CD14-positive monocyte (primary cell): ENCODE measurements at regions not wholly inside any gene's neighbourhood (a gene's known extent, or its start where the extent isn't known, plus 50 kb on each side); places are given as distances from the start of the nearest gene placed in this dataset.

Experiments used
- DNase-seq, 3 donors: peaks; one replicate each; pipeline ENCODE4 v3.0.0-alpha.2; 2011 to 2022
- H2AFZ ChIP-seq: 2 replicates; pipeline ENCODE4 v1.6.0; 2012; ENCODE audit warnings: mild to moderate bottlenecking, low read depth, low read length, inconsistent platforms; ENCODE audit not compliant: insufficient read depth, poor library complexity, severe bottlenecking
- H3K27ac ChIP-seq, 2 donors: 1 replicate in 1 of 2; 2 replicates in 1 of 2; pipeline ENCODE4 v1.5.1; 2012 to 2013; ENCODE audit warnings: low read length in 2 of 2, control low read depth in 1 of 2, inconsistent platforms in 1 of 2, low read depth in 1 of 2, mild to moderate bottlenecking in 1 of 2
- H3K27me3 ChIP-seq, 2 donors: one replicate each; pipeline versions ENCODE4 v1.6.0 to v1.6.1; 2011 to 2013; ENCODE audit warnings: low read length in 2 of 2; ENCODE audit not compliant: control insufficient read depth in 2 of 2, insufficient read depth in 2 of 2
- H3K36me3 ChIP-seq, 2 donors: replicated peaks in 1 of 2; 1 replicate in 1 of 2; 2 replicates in 1 of 2; pipeline versions ENCODE4 v1.5.1 to v1.6.1; 2012 to 2013; ENCODE audit warnings: low read length in 2 of 2, control low read depth in 1 of 2, inconsistent platforms in 1 of 2, mild to moderate bottlenecking in 1 of 2; ENCODE audit not compliant: insufficient read depth in 2 of 2, control insufficient read depth in 1 of 2
- H3K4me1 ChIP-seq, 2 donors: 1 replicate in 1 of 2; 2 replicates in 1 of 2; pipeline versions ENCODE4 v1.5.1 to v1.6.1; 2012 to 2013; ENCODE audit warnings: low read length in 2 of 2, control low read depth in 1 of 2, inconsistent platforms in 1 of 2, mild to moderate bottlenecking in 1 of 2, moderate library complexity in 1 of 2; ENCODE audit not compliant: insufficient read depth in 2 of 2, control insufficient read depth in 1 of 2
- H3K4me2 ChIP-seq: replicated peaks from 2 replicates; pipeline ENCODE3; 2012; ENCODE audit warnings: low read length, moderate library complexity, mild to moderate bottlenecking; ENCODE audit not compliant: poor library complexity, severe bottlenecking; ENCODE audit errors: extremely low read depth
- H3K4me3 ChIP-seq, 3 experiments: fragments of 200-600 bp in 1 of 3; sonication (generic) in 1 of 3; replicated peaks in 1 of 3; 1 replicate in 2 of 3; 2 replicates in 1 of 3; pipeline ENCODE4 v1.5.1; 2011 to 2013; ENCODE audit warnings: low read length in 3 of 3, mild to moderate bottlenecking in 3 of 3, control low read depth in 2 of 3, low read depth in 2 of 3, inconsistent platforms in 1 of 3, moderate library complexity in 1 of 3
- H3K79me2 ChIP-seq: 2 replicates; pipeline ENCODE4 v1.6.0; 2012; ENCODE audit warnings: mild to moderate bottlenecking, control low read depth, inconsistent platforms, low read length, moderate library complexity; ENCODE audit not compliant: insufficient read depth
- H3K9ac ChIP-seq: 2 replicates; pipeline ENCODE4 v1.6.0; 2017; ENCODE audit warnings: low read length, mild to moderate bottlenecking; ENCODE audit not compliant: insufficient read depth, poor library complexity, severe bottlenecking
- H3K9me3 ChIP-seq, 2 donors: replicated peaks in 1 of 2; 1 replicate in 1 of 2; 2 replicates in 1 of 2; pipeline versions ENCODE4 v1.5.1 to v1.6.1; 2012 to 2013; ENCODE audit warnings: low read length in 2 of 2, control low read depth in 1 of 2; ENCODE audit not compliant: control insufficient read depth in 1 of 2, insufficient read depth in 1 of 2
- H4K20me1 ChIP-seq: 2 replicates; pipeline ENCODE4 v1.6.0; 2012; ENCODE audit warnings: mild to moderate bottlenecking, low read length, control low read depth, moderate library complexity; ENCODE audit not compliant: insufficient read depth
- H3K27ac Mint-ChIP-seq, 7 donors: one replicate each; pipeline ENCODE4 v1.8.0; 2020; ENCODE audit warnings: mild to moderate bottlenecking in 7 of 7, mixed read lengths in 7 of 7, moderate library complexity in 6 of 7, inconsistent platforms in 2 of 7
- H3K27me3 Mint-ChIP-seq, 3 donors: one replicate each; pipeline ENCODE4 v1.8.0; 2021 to 2022; ENCODE audit warnings: low read depth in 3 of 3, mild to moderate bottlenecking in 3 of 3, mixed read lengths in 3 of 3, moderate library complexity in 3 of 3, inconsistent platforms in 1 of 3
- H3K36me3 Mint-ChIP-seq, 2 donors: one replicate each; pipeline ENCODE4 v1.8.0; 2020; ENCODE audit warnings: mixed read lengths in 2 of 2, inconsistent platforms in 1 of 2, mild to moderate bottlenecking in 1 of 2
- H3K4me1 Mint-ChIP-seq: one replicate; pipeline ENCODE4 v1.8.0; 2020; ENCODE audit warnings: mild to moderate bottlenecking, mixed read lengths
- H3K4me3 Mint-ChIP-seq, 2 donors: one replicate each; pipeline ENCODE4 v1.8.0; 2020; ENCODE audit warnings: mild to moderate bottlenecking in 2 of 2, mixed read lengths in 2 of 2, moderate library complexity in 1 of 2
- H3K9me3 Mint-ChIP-seq, 7 donors: one replicate each; pipeline ENCODE4 v1.8.0; 2020 to 2022; ENCODE audit warnings: mixed read lengths in 7 of 7, mild to moderate bottlenecking in 6 of 7, moderate library complexity in 6 of 7, inconsistent platforms in 2 of 7
- CTCF ChIP-seq: fragments of 200-600 bp; IDR thresholded peaks from one replicate; pipeline ENCODE4 v1.8.0; 2022; ENCODE audit warnings: antibody characterized with exemption, mild to moderate bottlenecking
- WGBS: methylation state at CpG from one replicate; pipeline ENCODE4 v1.1.5; 2013; ENCODE audit warnings: missing lambda C conversion rate; ENCODE audit not compliant: insufficient coverage; 5-methylcytosine and 5-hydroxymethylcytosine counted together
- intact Hi-C, 2 donors: fragments of 100-400 bp; cut with micrococcal nuclease; formaldehyde crosslinking; loops; one replicate each; pipeline versions ENCODE4 v1.15.0 to v1.15.1; 2023

GRCh38 chr3:115323380-115323779, 176.3 kb upstream of the ZBTB20 start:
- H3K9ac ChIP-seq: no peak overlapping the region
- Mint-ChIP-seq H3K4me1 (no peaks in the 10 kb centered on the region), H3K9me3 (peaks cover 0 to 8% (median 2%) of the 10 kb centered on the region in 7 donors), H3K36me3 (no peaks in the 10 kb centered on the region), H3K27ac (no peak overlapping the region), H3K4me3 (no peak overlapping the region), H3K27me3 (peaks cover 0 to 3% (median 0%) of the 10 kb centered on the region in 3 donors)
- no peaks in the 10 kb centered on the region for H3K79me2 ChIP-seq
- H3K36me3 ChIP-seq: no peaks in the 10 kb centered on the region
- H3K4me2 ChIP-seq: no peak overlapping the region
- H2AFZ ChIP-seq: no peak overlapping the region
- H3K4me3 ChIP-seq: no peak overlapping the region
- intact Hi-C loops: no loop called here
- WGBS: 83% methylated on average over 1 of the region's 2 CpGs
- no peaks in the 10 kb centered on the region for H4K20me1 ChIP-seq
- H3K4me1 ChIP-seq: no peaks in the 10 kb centered on the region
- H3K27ac ChIP-seq: no peak overlapping the region
- no peaks in the 10 kb centered on the region for H3K27me3 ChIP-seq
- no peak for DNase-seq
- no peaks in the 10 kb centered on the region for H3K9me3 ChIP-seq
- TF ChIP-seq CTCF: no peak

GRCh38 chr3:115324056-115324455, 177.0 kb upstream of the ZBTB20 start:
- peaks cover 0 to 3% (median 0%) of the 10 kb centered on the region in 3 donors for H3K27me3 Mint-ChIP-seq
- Histone ChIP-seq H3K27me3 (no peaks in the 10 kb centered on the region), H3K27ac (no peak overlapping the region), H2AFZ (no peak overlapping the region), H3K79me2 (no peaks in the 10 kb centered on the region), H3K36me3 (no peaks in the 10 kb centered on the region), H3K4me3 (no peak overlapping the region), H3K9me3 (no peaks in the 10 kb centered on the region), H4K20me1 (no peaks in the 10 kb centered on the region), H3K4me1 (no peaks in the 10 kb centered on the region), H3K9ac (no peak overlapping the region), H3K4me2 (no peak overlapping the region)
- no peak for DNase-seq
- H3K4me3 Mint-ChIP-seq: no peak overlapping the region
- no peaks in the 10 kb centered on the region for H3K4me1 Mint-ChIP-seq
- H3K36me3 Mint-ChIP-seq: no peaks in the 10 kb centered on the region
- peaks cover 0 to 6% (median 2%) of the 10 kb centered on the region in 7 donors for H3K9me3 Mint-ChIP-seq
- WGBS: no CpG with 5 or more reads among the region's 1 CpG
- intact Hi-C loops: no loop called here
- no peak for TF ChIP-seq CTCF
- H3K27ac Mint-ChIP-seq: no peak overlapping the region
